GM19328 (cell line): ENCODE measurements at regions not wholly inside any gene's neighbourhood (a gene's known extent, or its start where the extent isn't known, plus 50 kb on each side); places are given as distances from the start of the nearest gene placed in this dataset.
"Not testable (repeated sequence)": the region's sequence is repeated elsewhere in the genome, so short reads cannot be mapped to it uniquely, and the experiment has no call there.

Experiments
- ATAC-seq: cut with Tn5 transposase; IDR thresholded peaks from one replicate; pipeline ENCODE4 v1.9.1; 2021; ENCODE audit warnings: mild to moderate bottlenecking, moderate library complexity; ENCODE audit not compliant: unreplicated experiment

GRCh38 chr13:83162493-83162892 is 719.8 kb downstream of the SLITRK1 start:
- ATAC-seq, result no peak

DNA sequence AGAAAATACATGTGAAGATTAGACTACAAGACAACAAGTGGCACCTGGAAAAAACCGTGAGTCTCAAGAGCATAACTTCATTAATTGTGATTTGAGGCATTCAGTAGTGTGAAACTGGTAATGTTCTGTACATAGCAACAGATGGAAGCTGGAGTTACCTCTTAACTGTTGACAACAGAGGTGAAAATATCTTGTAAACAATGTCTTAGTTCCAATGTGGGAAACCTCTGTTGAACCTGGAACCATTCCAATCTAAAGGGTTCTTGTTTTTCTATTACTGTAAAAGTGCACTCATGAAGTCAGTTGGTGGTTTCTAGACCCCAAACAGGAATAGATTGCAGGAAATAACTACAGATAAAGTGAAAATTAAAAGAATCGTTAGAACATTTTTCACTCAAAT is 728.4 kb downstream of the SLITRK1 start:
- ATAC-seq, result no peak

DNA sequence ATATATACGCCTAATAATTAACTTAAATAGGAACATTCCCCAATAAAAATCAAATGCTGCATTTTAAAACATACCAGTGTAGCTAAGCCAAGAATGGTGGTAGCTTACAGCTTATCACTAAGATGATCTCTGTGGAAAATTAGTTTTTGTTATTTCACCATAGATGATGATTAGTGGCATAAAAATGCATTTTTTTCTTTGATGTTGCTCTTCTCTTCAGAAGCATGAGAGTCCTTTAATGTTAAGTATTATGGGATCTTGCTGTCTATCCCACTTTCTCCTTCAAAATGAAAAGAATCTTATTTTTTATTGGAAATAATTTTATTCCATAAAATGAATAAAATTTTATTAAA is 731.0 kb downstream of the SLITRK1 start:
- ATAC-seq, result no peak

GRCh38 chr13:83150616-83151307 is 731.5 kb downstream of the SLITRK1 start:
- no peak for ATAC-seq

GRCh38 chr13:83136660-83137059 is 745.6 kb downstream of the SLITRK1 start:
- ATAC-seq, result no peak

GRCh38 chr13:83125791-83126190 is 756.5 kb downstream of the SLITRK1 start:
- no peak for ATAC-seq

DNA sequence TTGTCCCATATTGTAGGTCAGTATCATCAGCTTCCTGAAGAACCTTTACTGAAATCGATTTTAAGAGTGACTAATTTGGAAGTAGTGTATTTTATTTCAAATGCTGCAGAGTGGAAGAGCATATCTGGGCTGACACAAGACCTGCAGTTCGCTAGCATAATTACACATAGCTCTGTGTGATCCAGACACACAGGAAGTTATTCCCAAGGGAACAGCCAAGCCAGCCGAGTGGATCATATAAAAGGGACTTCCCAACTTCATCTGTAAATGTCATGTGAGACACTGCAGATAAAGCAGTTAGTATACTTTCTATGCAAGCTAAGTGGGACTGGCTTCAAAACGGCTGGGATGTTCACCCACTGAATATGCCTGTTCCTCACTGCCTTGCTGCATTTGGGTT is 760.4 kb downstream of the SLITRK1 start:
- ATAC-seq, result no peak

GRCh38 chr13:83117046-83117445 is 765.2 kb downstream of the SLITRK1 start:
- no peak for ATAC-seq

- not testable (repeated sequence) for ATAC-seq
Measured at GRCh38 chr13:83101574-83102247, 780.6 kb downstream of the SLITRK1 start.

GRCh38 chr13:83100237-83100636 is 782.0 kb downstream of the SLITRK1 start:
- ATAC-seq, result no peak

GRCh38 chr13:83088858-83089257 is 793.4 kb downstream of the SLITRK1 start:
- ATAC-seq, result no peak

DNA sequence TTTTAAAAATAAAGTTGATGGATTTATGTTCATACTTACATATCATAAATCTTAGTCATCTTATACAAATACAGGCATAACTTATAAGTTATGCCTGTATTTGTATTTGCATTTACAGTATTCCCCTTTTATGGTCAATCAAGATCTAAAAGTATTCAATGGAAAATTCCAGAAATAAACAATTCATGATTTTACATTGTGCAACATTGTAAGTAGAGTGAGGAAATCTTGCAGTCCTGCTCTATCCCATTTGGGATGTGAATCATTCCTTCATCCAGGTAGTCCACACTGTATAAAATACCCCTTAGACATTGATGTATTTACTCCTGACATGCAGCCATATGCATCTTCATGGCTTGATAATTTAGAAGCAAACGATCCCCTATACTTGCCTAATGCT is 795.3 kb downstream of the SLITRK1 start:
- no peak for ATAC-seq

DNA sequence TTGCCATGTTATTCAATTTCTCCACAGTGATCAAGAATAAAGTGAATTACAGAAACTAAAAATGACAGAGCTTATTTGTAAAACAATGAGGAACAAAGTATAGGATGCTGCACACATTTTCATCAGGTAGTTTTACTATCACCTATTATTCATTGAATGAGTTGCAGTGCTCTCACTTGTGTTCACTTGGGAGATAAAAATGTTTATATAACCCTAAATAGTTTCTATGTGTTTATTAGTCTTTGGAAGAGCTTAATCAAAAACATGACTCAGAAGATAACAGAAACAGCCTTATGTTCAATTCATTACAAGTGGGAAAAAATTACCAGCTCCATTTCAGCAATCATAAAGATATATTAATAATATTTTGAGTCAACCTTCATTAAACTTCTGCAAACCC is 796.2 kb downstream of the SLITRK1 start:
- no peak for ATAC-seq

- ATAC-seq, result no peak
Measured at GRCh38 chr13:83085186-83085900, 796.9 kb downstream of the SLITRK1 start.

- ATAC-seq, result no peak
Measured at GRCh38 chr13:83077499-83077898, 804.8 kb downstream of the SLITRK1 start.

DNA sequence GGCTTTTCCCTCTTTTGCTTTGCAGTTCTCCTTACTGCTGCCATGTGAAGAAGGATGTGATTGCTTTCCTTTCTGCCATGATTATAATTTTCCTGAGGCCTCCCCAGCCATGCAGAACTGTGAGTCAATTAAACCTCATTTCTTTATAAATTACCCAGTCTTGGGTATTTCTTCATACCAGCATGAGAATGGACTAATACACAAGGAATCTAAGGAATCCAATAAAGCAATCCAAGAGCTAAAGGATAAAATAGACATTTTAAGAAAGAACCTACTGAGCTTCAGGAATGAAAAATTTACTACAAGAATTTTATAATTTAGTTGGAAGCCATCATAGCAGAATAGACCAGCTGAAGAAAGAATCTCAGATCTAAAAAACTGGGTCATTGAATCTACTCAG is 808.3 kb downstream of the SLITRK1 start:
- ATAC-seq, result not testable (repeated sequence)

DNA sequence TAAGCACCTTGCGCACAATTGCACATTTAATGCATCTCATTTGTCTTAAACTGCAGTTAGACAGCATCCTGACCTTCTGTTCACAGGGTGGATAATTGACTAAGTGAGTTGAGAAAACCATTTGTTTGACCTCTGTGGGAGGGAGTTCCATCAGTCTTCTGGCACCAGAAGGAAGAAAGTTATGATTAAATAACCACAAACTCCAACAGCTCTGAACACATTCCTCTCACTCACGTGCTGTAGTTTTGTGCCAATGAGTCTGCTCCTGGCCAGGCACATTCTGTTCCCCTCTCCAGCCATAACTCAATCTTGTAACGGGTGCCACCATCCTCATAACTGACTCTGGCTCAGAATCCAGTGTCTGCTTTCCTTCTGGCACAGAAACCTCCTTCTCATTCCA is 817.2 kb downstream of the SLITRK1 start:
- ATAC-seq, result no peak

GRCh38 chr13:83057119-83057518 is 825.2 kb downstream of the SLITRK1 start:
- ATAC-seq, result no peak

DNA sequence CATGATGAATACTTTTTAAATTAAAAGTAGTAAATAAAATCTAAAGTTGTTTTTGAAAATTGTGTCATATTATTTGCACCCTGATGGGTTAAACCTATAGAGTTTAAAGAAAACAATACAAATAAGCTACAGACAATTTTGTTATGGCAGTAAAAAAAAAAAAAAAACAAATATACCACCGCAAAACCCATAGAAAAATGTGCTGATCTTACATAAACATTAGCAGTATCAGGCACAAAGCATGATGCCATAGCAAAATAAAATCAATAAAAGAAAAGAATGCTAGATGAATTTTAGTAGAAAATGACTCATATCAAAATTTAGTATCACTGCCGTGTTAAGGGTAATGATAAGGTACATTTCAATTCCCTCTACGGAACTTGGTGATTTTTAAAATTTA is 826.0 kb downstream of the SLITRK1 start:
- no peak for ATAC-seq

GRCh38 chr13:83048419-83048818 is 833.9 kb downstream of the SLITRK1 start:
- ATAC-seq, result no peak

DNA sequence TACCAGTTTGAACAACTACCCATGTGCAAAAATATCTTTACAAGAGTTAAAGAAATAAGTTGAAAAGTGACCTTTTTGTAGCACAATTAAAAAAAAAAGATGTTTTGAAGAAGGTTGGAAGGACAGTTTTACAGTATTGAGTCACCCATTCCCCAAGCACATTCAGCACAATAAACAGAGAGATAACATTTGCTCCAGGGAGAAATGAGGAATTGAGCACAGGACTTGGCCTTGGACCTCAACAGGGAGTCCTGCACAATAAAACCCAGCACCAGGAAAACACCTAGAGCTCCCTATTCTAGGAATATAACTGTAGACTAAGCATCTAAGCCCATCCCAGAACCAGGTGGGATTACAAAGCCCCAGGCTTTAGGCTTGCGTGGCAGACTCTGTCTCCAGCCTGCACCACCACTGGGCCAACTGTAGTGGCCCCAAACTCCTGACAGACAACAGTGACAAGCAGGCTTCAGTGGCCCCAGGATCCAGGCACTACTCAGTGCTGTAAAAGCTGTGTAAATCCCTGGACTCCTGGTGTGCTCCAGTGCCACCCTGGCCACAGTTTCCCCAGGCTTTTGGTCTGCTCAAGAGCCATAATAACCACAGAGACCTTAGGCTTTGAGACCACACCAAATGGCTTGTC is 857.2 kb downstream of the SLITRK1 start:
- ATAC-seq, result no peak

- no peak for ATAC-seq
Measured at GRCh38 chr13:83024232-83024631, 858.0 kb downstream of the SLITRK1 start.
